SU-DHL-6 (cell line): ENCODE measurements at regions not wholly inside any gene's neighbourhood (a gene's known extent, or its start where the extent isn't known, plus 50 kb on each side); places are given as distances from the start of the nearest gene placed in this dataset.

ENCODE experiments used
- H2AFZ ChIP-seq: fragments of 200-600 bp; sonication (generic); 2 replicates; pipeline ENCODE4 v1.6.1; 2014; ENCODE audit warnings: low read depth, mild to moderate bottlenecking, moderate library complexity, mixed read lengths, antibody characterized with exemption, low read length; ENCODE audit not compliant: severe bottlenecking
- H3F3A ChIP-seq: fragments of 200-600 bp; shearing (Covaris generic); 2 replicates; pipeline ENCODE4 v1.6.0; 2016; ENCODE audit warnings: antibody characterized with exemption, mild to moderate bottlenecking; ENCODE audit not compliant: insufficient read depth
- H3K27ac ChIP-seq: fragments of 200-600 bp; sonication (generic); 2 replicates; pipeline ENCODE4 v1.5.1; 2016; ENCODE audit warnings: low read depth, mild to moderate bottlenecking, low read length, moderate library complexity, mixed read lengths
- H3K27me3 ChIP-seq: fragments of 200-600 bp; sonication (generic), shearing (Covaris generic); 2 replicates; pipeline ENCODE4 v1.6.0; 2014; ENCODE audit warnings: mild to moderate bottlenecking, low read length
- H3K36me3 ChIP-seq: fragments of 200-600 bp; sonication (generic); 2 replicates; pipeline ENCODE4 v1.6.1; 2014; ENCODE audit warnings: mild to moderate bottlenecking, low read length, mixed read lengths
- H3K4me2 ChIP-seq: fragments of 300-600, 200-600 bp; shearing (Covaris generic), sonication (generic); 2 replicates; pipeline ENCODE4 v1.6.0; 2014; ENCODE audit warnings: low read length, low read depth, mild to moderate bottlenecking; ENCODE audit not compliant: poor library complexity, severe bottlenecking
- H3K4me3 ChIP-seq: fragments of 200-600 bp; sonication (generic); 2 replicates; pipeline ENCODE4 v1.5.1; 2014; ENCODE audit warnings: antibody characterized with exemption, low read length, mild to moderate bottlenecking, mixed read lengths; ENCODE audit not compliant: insufficient read depth, poor library complexity, severe bottlenecking
- H3K79me2 ChIP-seq: fragments of 200-600 bp; sonication (generic); 2 replicates; pipeline ENCODE4 v1.6.1; 2014; ENCODE audit warnings: mild to moderate bottlenecking, low read length, moderate library complexity; ENCODE audit not compliant: insufficient read depth
- H3K9ac ChIP-seq: fragments of 200-600 bp; sonication (generic); 2 replicates; pipeline ENCODE4 v1.7.0; 2014; ENCODE audit warnings: mild to moderate bottlenecking, low read length
- H3K9me2 ChIP-seq: fragments of 200-600 bp; sonication (generic); replicated peaks from 2 replicates; pipeline ENCODE4 v1.6.1; 2014; ENCODE audit warnings: low read length; ENCODE audit not compliant: insufficient read depth
- H3K9me3 ChIP-seq: fragments of 200-600 bp; sonication (generic); 2 replicates; pipeline ENCODE4 v1.6.1; 2014; ENCODE audit warnings: low read length, mixed read lengths; ENCODE audit not compliant: insufficient read depth
- H4K20me1 ChIP-seq: fragments of 200-600 bp; sonication (generic); 2 replicates; pipeline ENCODE4 v1.6.1; 2014; ENCODE audit warnings: low read depth, mild to moderate bottlenecking, antibody characterized with exemption, low read length, moderate library complexity, mixed read lengths
- EZH2phosphoT487 ChIP-seq: fragments of 200-600 bp; sonication (generic), shearing (Covaris generic); conservative IDR thresholded peaks from 2 replicates; pipeline ENCODE4 v1.6.1; 2018; ENCODE audit warnings: mild to moderate bottlenecking, antibody characterized with exemption, low read length, moderate library complexity, mixed read lengths
- TF ChIP-seq, protein P1 (sequence below): fragments of 200-600 bp; sonication (generic); IDR thresholded peaks from one replicate; pipeline ENCODE4 v1.5.1; 2017; ENCODE audit warnings: antibody characterized with exemption, mild to moderate bottlenecking, low read length, moderate library complexity; ENCODE audit not compliant: insufficient read depth, poor library complexity, severe bottlenecking

DNA sequence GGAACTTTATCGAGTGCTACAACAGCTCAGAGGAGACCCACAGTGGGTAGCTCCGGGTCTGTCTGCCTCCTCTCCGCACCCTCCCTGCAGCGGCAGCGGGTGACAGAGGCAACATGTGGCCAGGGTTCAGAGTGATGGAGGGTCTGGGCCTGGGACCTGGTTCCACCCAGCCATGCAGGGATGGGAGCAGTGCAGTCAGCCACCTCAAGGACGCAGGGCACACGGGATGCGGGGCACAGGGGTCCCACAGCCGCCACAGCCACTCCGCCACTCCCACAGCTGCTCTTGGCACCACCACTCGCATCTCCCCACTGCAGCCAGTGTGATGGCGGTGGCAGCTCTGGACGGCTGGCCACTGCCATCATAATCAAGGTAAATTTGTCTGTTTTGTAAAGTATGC lies 892.9 kb downstream of the OLFM4 start:
- H3K4me2 ChIP-seq, result no peak overlapping the region
- TF ChIP-seq EZH2phosphoT487, result no peak
- TF ChIP-seq, protein P1, sequence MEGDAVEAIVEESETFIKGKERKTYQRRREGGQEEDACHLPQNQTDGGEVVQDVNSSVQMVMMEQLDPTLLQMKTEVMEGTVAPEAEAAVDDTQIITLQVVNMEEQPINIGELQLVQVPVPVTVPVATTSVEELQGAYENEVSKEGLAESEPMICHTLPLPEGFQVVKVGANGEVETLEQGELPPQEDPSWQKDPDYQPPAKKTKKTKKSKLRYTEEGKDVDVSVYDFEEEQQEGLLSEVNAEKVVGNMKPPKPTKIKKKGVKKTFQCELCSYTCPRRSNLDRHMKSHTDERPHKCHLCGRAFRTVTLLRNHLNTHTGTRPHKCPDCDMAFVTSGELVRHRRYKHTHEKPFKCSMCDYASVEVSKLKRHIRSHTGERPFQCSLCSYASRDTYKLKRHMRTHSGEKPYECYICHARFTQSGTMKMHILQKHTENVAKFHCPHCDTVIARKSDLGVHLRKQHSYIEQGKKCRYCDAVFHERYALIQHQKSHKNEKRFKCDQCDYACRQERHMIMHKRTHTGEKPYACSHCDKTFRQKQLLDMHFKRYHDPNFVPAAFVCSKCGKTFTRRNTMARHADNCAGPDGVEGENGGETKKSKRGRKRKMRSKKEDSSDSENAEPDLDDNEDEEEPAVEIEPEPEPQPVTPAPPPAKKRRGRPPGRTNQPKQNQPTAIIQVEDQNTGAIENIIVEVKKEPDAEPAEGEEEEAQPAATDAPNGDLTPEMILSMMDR, result no peak

DNA sequence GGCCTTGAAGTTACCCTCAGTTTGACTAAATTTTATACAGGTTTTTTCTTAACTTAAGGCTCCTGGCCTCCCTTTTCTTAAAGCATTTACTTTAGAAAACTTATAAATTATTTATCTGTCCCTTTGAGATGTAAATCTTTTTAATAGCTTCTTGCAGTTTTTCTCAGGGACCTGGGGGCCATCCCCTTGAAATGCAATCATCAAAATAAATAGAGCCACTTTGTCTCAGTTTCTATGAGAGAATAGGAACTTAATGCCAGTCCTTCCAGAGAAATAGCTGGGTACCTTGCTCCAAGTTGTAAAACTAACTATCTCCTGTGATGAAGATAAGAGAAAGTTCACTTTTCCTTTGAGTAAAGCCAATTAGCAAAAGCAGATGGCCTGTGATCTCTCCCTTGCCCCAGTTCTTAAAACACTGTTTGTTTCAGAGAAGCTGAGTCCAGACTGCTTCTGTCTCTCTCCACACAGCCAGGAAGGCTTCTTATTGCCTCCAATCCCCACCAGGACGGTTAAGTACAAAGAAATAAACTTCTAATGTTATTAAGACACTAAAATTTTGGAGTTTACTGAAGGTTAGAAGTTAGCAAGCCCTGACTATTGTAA lies 913.1 kb downstream of the OLFM4 start:
- Histone ChIP-seq H3K9me2 (no peaks in the 10 kb centered on the region), H3K79me2 (no peaks in the 10 kb centered on the region), H3K9me3 (no peaks in the 10 kb centered on the region; the same call in 1 of the 2 replicates), H3K27me3 (no peaks in the 10 kb centered on the region), H3K9ac (no peak overlapping the region), H3K4me2 (no peak overlapping the region), H3F3A (no peaks in the 10 kb centered on the region), H2AFZ (no peak overlapping the region), H4K20me1 (no peaks in the 10 kb centered on the region), H3K4me3 (no peak overlapping the region), H3K27ac (no peak overlapping the region), H3K36me3 (no peaks in the 10 kb centered on the region)
- TF ChIP-seq, protein P1, result no peak
- TF ChIP-seq EZH2phosphoT487, result no peak

More for the DNA sequence above, 892.9 kb downstream of the OLFM4 start:
- H3K9me3 ChIP-seq, result no peaks in the 10 kb centered on the region
- H3K27ac ChIP-seq, result no peak overlapping the region
- no peaks in the 10 kb centered on the region for H3K9me2 ChIP-seq
- no peaks in the 10 kb centered on the region for H3K79me2 ChIP-seq
- no peaks in the 10 kb centered on the region for H3K27me3 ChIP-seq
- no peak overlapping the region for H2AFZ ChIP-seq
- H3K36me3 ChIP-seq, result no peaks in the 10 kb centered on the region
- no peak overlapping the region for H3K4me3 ChIP-seq
- H3F3A ChIP-seq, result no peaks in the 10 kb centered on the region
- H4K20me1 ChIP-seq, result no peaks in the 10 kb centered on the region
- no peak overlapping the region for H3K9ac ChIP-seq

DNA sequence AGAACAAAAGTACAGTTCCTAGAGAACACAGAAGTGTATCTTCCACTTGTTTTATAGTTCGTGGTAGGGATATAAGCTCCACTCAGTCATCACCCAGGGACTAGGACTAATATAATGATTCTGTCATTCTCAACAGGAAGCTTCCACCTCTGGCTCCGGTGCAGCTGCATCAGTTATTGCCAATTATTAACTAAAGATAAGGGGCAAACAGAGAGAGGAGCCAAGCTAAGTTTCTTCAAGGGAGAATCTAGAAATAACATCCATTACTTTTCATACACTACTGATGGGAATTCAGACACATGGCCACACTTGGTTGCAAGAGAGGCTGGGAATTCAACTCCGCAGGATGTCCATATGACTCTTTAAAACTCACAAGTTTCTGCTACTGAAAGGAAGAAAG lies 917.9 kb downstream of the OLFM4 start:
- Histone ChIP-seq H3K36me3 (no peaks in the 10 kb centered on the region), H3K9ac (no peak overlapping the region), H3K27ac (no peak overlapping the region), H2AFZ (no peak overlapping the region), H3K4me3 (no peak overlapping the region), H3K9me2 (no peaks in the 10 kb centered on the region), H4K20me1 (no peaks in the 10 kb centered on the region), H3K9me3 (no peaks in the 10 kb centered on the region; the same call in 1 of the 2 replicates), H3K27me3 (no peaks in the 10 kb centered on the region), H3F3A (no peaks in the 10 kb centered on the region), H3K79me2 (no peaks in the 10 kb centered on the region), H3K4me2 (no peak overlapping the region)
- TF ChIP-seq, protein P1, result no peak
- TF ChIP-seq EZH2phosphoT487, result no peak
